SK-N-SH (cell line): ENCODE measurements at regions not wholly inside any gene's neighbourhood (a gene's known extent, or its start where the extent isn't known, plus 50 kb on each side); places are given as distances from the start of the nearest gene placed in this dataset.

Experiments
- CTCF ChIA-PET: fragments of 300-600, 350-600 bp; formaldehyde crosslinking; extraction: SDS; loops from one replicate; lab custom pipeline; 2021; lab: Yijun Ruan, JAX
- POLR2A ChIA-PET: fragments of 350-600 bp; sonication (Branson Sonifier 250); formaldehyde crosslinking; extraction: SDS; loops from one replicate; lab custom pipeline; 2020; ENCODE audit warnings: antibody characterized with exemption, inconsistent platforms; lab: Yijun Ruan, JAX
- DNase-seq: peaks from one replicate; pipeline ENCODE4 v3.0.0; 2012
- H2AFZ ChIP-seq: fragments of 200-600 bp; sonication (generic); 2 replicates; pipeline ENCODE4 v1.8.1; 2016; ENCODE audit warnings: antibody characterized with exemption, mild to moderate bottlenecking, low read depth
- H3F3A ChIP-seq: fragments of 200-600 bp; sonication (generic); replicated peaks from 2 replicates; pipeline ENCODE3; 2016; ENCODE audit warnings: antibody characterized with exemption, mild to moderate bottlenecking; ENCODE audit not compliant: insufficient read depth
- H3K27ac ChIP-seq, 2 experiments: fragments of 200-500 bp in 1 of 2; fragments of 200-600 bp in 1 of 2; sonication (Bioruptor generic) in 1 of 2; sonication (generic), shearing (Covaris generic) in 1 of 2; 2 replicates each; pipeline versions ENCODE4 v1.5.1 to v1.6.1; 2014 to 2016; ENCODE audit warnings: low read depth in 2 of 2, inconsistent platforms in 1 of 2, low read length in 1 of 2, mild to moderate bottlenecking in 1 of 2, mixed read lengths in 1 of 2
- H3K27me3 ChIP-seq: fragments of 200-600 bp; sonication (generic), shearing (Covaris generic); 2 replicates; pipeline ENCODE4 v1.6.1; 2016; ENCODE audit warnings: mixed run types; ENCODE audit not compliant: insufficient read depth
- H3K36me3 ChIP-seq, 2 experiments: fragments of 200-500 bp in 1 of 2; fragments of 200-600 bp in 1 of 2; sonication (Bioruptor generic) in 1 of 2; sonication (generic) in 1 of 2; replicated peaks in 1 of 2; 2 replicates each; pipeline versions ENCODE3 to v1.5.1; 2014 to 2016; ENCODE audit warnings: low read length in 1 of 2, mild to moderate bottlenecking in 1 of 2; ENCODE audit not compliant: insufficient read depth in 2 of 2, control insufficient read depth in 1 of 2
- H3K4me1 ChIP-seq, 2 experiments: fragments of 200-500 bp in 1 of 2; fragments of 200-600 bp in 1 of 2; sonication (Bioruptor generic) in 1 of 2; sonication (generic), shearing (Covaris generic) in 1 of 2; 2 replicates each; pipeline versions ENCODE4 v1.5.1 to v1.6.1; 2014 to 2016; ENCODE audit warnings: low read depth in 1 of 2, low read length in 1 of 2, mixed run types in 1 of 2; ENCODE audit not compliant: insufficient read depth in 2 of 2, control insufficient read depth in 1 of 2
- H3K4me2 ChIP-seq: fragments of 200-600 bp; sonication (generic), shearing (Covaris generic); 2 replicates; pipeline ENCODE4 v1.6.1; 2017; ENCODE audit warnings: mixed run types
- H3K4me3 ChIP-seq, 2 experiments: fragments of 200-500 bp in 1 of 2; fragments of 200-600 bp in 1 of 2; sonication (Bioruptor generic) in 1 of 2; sonication (generic), shearing (Covaris generic) in 1 of 2; 2 replicates each; pipeline versions ENCODE4 v1.5.1 to v1.8.1; 2014 to 2016; ENCODE audit warnings: low read depth in 2 of 2, inconsistent platforms in 1 of 2, low read length in 1 of 2, mild to moderate bottlenecking in 1 of 2, mixed read lengths in 1 of 2, moderate library complexity in 1 of 2
- H3K79me2 ChIP-seq: fragments of 200-600 bp; sonication (generic); 2 replicates; pipeline ENCODE4 v1.8.1; 2017; ENCODE audit warnings: mild to moderate bottlenecking; ENCODE audit not compliant: insufficient read depth
- H3K9ac ChIP-seq: fragments of 200-600 bp; sonication (generic); 2 replicates; pipeline ENCODE4 v1.6.1; 2017; ENCODE audit warnings: mixed run types
- H3K9me2 ChIP-seq: fragments of 200-600 bp; sonication (generic); 2 replicates; pipeline ENCODE4 v1.6.1; 2017; ENCODE audit warnings: mixed run types
- H3K9me3 ChIP-seq: fragments of 200-600 bp; sonication (generic); 2 replicates; pipeline ENCODE4 v1.6.1; 2017; ENCODE audit warnings: mixed run types, mild to moderate bottlenecking, moderate library complexity
- H4K20me1 ChIP-seq: fragments of 200-600 bp; sonication (generic); 2 replicates; pipeline ENCODE4 v1.6.1; 2017; ENCODE audit warnings: mild to moderate bottlenecking, mixed run types; ENCODE audit not compliant: insufficient read depth
- CHD2 ChIP-seq: fragments of 150-350 bp; IDR thresholded peaks from 2 replicates; pipeline ENCODE4 v1.6.1; 2018; ENCODE audit warnings: low read length; ENCODE audit not compliant: partially characterized antibody
- EP300 ChIP-seq, 2 experiments: IDR thresholded peaks; 2 replicates each; pipeline versions ENCODE4 v1.4.0 to v1.6.1; 2012; ENCODE audit warnings: borderline replicate concordance in 1 of 2, low read depth in 1 of 2, low read length in 1 of 2
- EZH2phosphoT487 ChIP-seq: fragments of 200-600 bp; sonication (generic); IDR thresholded peaks from 2 replicates; pipeline ENCODE4 v1.6.1; 2017; ENCODE audit warnings: low read depth, mixed run types, mild to moderate bottlenecking, antibody characterized with exemption, moderate library complexity, borderline replicate concordance
- FOSL2 ChIP-seq: IDR thresholded peaks from 2 replicates; pipeline ENCODE4 v1.4.0; 2012; ENCODE audit warnings: low read depth, mild to moderate bottlenecking, moderate library complexity, borderline replicate concordance
- GABPA ChIP-seq: IDR thresholded peaks from 2 replicates; pipeline ENCODE4 v1.4.0; 2012; ENCODE audit warnings: low read depth, mild to moderate bottlenecking
- GATA2 ChIP-seq: sonication (generic); formaldehyde crosslinking; IDR thresholded peaks from 2 replicates; pipeline ENCODE4 v1.5.0; 2020; ENCODE audit warnings: mild to moderate bottlenecking, missing genetic modification reagents
- JUND ChIP-seq: IDR thresholded peaks from 2 replicates; pipeline ENCODE4 v1.4.0; 2012
- MXI1 ChIP-seq: IDR thresholded peaks from 2 replicates; pipeline ENCODE4 v1.6.1; 2012; ENCODE audit warnings: mild to moderate bottlenecking, low read depth, low read length, improper control_type of control experiment
- NFIC ChIP-seq: IDR thresholded peaks from 2 replicates; pipeline ENCODE4 v1.4.0; 2012; ENCODE audit warnings: borderline replicate concordance
- NRF1 ChIP-seq: IDR thresholded peaks from 2 replicates; pipeline ENCODE4 v1.6.1; 2012; ENCODE audit warnings: low read depth, mild to moderate bottlenecking, low read length
- RAD21 ChIP-seq: IDR thresholded peaks from 2 replicates; pipeline ENCODE4 v1.6.1; 2012; ENCODE audit warnings: mild to moderate bottlenecking, low read length
- RCOR1 ChIP-seq: fragments of 150-350 bp; IDR thresholded peaks from 2 replicates; pipeline ENCODE4 v1.6.1; 2017; ENCODE audit warnings: antibody characterized with exemption, low read length
- TCF12 ChIP-seq: IDR thresholded peaks from 2 replicates; pipeline ENCODE4 v1.4.0; 2012
- TEAD4 ChIP-seq: IDR thresholded peaks from 2 replicates; pipeline ENCODE4 v1.4.0; 2012; ENCODE audit warnings: mild to moderate bottlenecking, borderline replicate concordance; ENCODE audit not compliant: insufficient read depth
- YY1 ChIP-seq: IDR thresholded peaks from 2 replicates; pipeline ENCODE4 v1.4.0; 2012; ENCODE audit warnings: low read depth, mild to moderate bottlenecking
- WGBS: methylation state at CpG from one replicate; pipeline ENCODE4 v1.1.6; 2017; ENCODE audit warnings: low lambda C conversion rate; 5-methylcytosine and 5-hydroxymethylcytosine counted together
- TF ChIP-seq, protein P1 (sequence below): IDR thresholded peaks from 2 replicates; pipeline ENCODE4 v1.4.0; 2012; ENCODE audit warnings: low read depth
- TF ChIP-seq, protein P2 (sequence below): IDR thresholded peaks from 2 replicates; pipeline ENCODE4; 2012
- TF ChIP-seq, protein P3 (sequence below): IDR thresholded peaks from 2 replicates; pipeline ENCODE4 v1.4.0; 2012; ENCODE audit warnings: low read depth, borderline replicate concordance
- TF ChIP-seq, protein P4 (sequence below): fragments of 150-350 bp; IDR thresholded peaks from 2 replicates; pipeline ENCODE4 v1.6.1; 2016; ENCODE audit warnings: mild to moderate bottlenecking, low read depth, low read length
- TF ChIP-seq, protein P5 (sequence below): IDR thresholded peaks from 2 replicates; pipeline ENCODE4 v1.4.0; 2012; ENCODE audit warnings: low read depth, borderline replicate concordance

DNA sequence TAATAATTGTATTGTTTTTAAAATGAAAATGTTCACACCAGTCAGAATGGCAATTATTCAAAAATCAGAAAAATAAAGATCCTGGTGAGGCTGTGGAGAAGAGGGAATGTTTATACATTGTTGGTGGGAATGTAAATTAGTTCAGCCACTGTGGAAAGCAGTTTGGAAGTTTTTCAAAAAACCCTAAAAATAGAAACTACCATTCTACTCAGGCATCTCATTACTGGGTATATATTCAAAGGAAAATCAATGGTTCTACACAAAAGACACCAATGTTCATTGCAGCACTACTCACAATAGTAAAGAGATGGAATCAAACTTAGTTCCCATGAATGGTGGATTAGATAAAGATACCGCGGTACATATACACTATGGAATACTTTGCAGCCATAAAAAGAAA, 461.5 kb upstream of the ADGRB3 start:
- Histone ChIP-seq H3K27me3 (no peaks in the 10 kb centered on the region), H3K4me3 (no peak overlapping the region), H3K4me1 (no peaks in the 10 kb centered on the region), H3K9me2 (no peaks in the 10 kb centered on the region), H3K79me2 (no peaks in the 10 kb centered on the region), H4K20me1 (no peaks in the 10 kb centered on the region), H3K36me3 (no peaks in the 10 kb centered on the region), H2AFZ (no peak overlapping the region), H3F3A (no peaks in the 10 kb centered on the region), H3K9ac (no peak overlapping the region), H3K4me2 (no peak overlapping the region), H3K9me3 (no peaks in the 10 kb centered on the region), H3K27ac (no peak overlapping the region)
- DNase-seq: no peak
- WGBS: 32% methylated on average over 2 of the region's 2 CpGs
- TF ChIP-seq, protein P1, sequence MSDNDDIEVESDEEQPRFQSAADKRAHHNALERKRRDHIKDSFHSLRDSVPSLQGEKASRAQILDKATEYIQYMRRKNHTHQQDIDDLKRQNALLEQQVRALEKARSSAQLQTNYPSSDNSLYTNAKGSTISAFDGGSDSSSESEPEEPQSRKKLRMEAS: no peak
- TF ChIP-seq, protein P2, sequence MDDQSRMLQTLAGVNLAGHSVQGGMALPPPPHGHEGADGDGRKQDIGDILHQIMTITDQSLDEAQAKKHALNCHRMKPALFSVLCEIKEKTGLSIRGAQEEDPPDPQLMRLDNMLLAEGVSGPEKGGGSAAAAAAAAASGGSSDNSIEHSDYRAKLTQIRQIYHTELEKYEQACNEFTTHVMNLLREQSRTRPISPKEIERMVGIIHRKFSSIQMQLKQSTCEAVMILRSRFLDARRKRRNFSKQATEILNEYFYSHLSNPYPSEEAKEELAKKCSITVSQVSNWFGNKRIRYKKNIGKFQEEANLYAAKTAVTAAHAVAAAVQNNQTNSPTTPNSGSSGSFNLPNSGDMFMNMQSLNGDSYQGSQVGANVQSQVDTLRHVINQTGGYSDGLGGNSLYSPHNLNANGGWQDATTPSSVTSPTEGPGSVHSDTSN: no peak
- CTCF ChIA-PET: no interaction called here
- POLR2A ChIA-PET: no interaction called here

DNA sequence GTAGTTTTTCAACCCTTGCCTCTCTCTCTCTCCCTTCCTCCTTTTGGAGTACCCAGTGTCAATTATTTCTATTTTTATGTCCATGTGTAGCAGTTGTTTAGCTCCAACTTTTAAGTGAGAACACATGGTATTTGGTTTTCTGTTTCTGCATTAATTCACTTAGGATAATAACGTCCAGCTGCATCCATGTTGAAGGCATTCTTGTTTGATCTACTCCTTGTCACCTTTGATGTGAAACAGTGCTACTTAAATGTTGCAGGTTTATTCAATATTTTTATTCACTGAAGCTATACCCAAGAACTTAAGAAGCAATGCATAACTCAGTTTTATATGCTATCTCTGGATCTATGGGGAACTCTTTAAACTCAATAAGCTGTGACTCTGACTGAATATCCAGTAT, 465.2 kb upstream of the ADGRB3 start:
- no peaks in the 10 kb centered on the region for H3K9me2 ChIP-seq
- POLR2A ChIA-PET: no interaction called here
- no peaks in the 10 kb centered on the region for H3K4me1 ChIP-seq
- no peak overlapping the region for H3K4me2 ChIP-seq
- WGBS: 13% methylated on average over 1 of the region's 1 CpG
- no peaks in the 10 kb centered on the region for H3K36me3 ChIP-seq
- CTCF ChIA-PET: no interaction called here
- H3K79me2 ChIP-seq: no peaks in the 10 kb centered on the region
- no peaks in the 10 kb centered on the region for H4K20me1 ChIP-seq
- no peak overlapping the region for H3K4me3 ChIP-seq
- H2AFZ ChIP-seq: no peak overlapping the region
- no peak for DNase-seq
- no peaks in the 10 kb centered on the region for H3K27me3 ChIP-seq
- TF ChIP-seq YY1 (no peak), EP300 (IDR thresholded peaks at IDR 0.05; ENCODE audit: borderline replicate concordance in 1 of 2, low read depth in 1 of 2, low read length in 1 of 2) (peak in 1 of 2 experiments; percentile 68; a peak in 2 of 4 replicates)
- H3K27ac ChIP-seq: no peak overlapping the region
- no peaks in the 10 kb centered on the region for H3F3A ChIP-seq
- H3K9me3 ChIP-seq: no peaks in the 10 kb centered on the region
- no peak overlapping the region for H3K9ac ChIP-seq

DNA sequence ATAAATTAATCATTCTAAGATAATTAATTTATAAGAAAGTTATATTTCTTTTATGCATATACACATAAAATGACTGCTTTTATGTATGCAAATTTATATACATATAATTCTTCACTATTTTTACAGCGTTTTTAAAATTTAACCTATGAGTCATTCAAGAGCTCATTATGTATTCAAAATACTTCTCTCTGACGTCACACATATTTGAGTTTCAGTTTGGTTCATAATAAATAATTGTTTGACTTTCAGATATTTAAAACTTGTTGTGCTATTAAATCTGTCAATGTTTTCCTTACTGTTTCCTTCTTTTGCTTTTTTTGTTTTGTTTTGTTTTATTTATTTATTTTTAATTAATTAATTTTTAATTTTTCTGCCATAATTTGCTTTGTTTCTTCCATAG, 467.5 kb upstream of the ADGRB3 start:
- ChIA-PET POLR2A (no interaction called here), CTCF (no interaction called here)
- Histone ChIP-seq H3K9ac (no peak overlapping the region), H3K9me3 (no peaks in the 10 kb centered on the region), H3K4me3 (no peak overlapping the region), H3K27ac (no peak overlapping the region), H3K79me2 (no peaks in the 10 kb centered on the region), H3K9me2 (no peaks in the 10 kb centered on the region), H3K36me3 (no peaks in the 10 kb centered on the region), H3K4me1 (no peaks in the 10 kb centered on the region), H3F3A (no peaks in the 10 kb centered on the region), H2AFZ (no peak overlapping the region), H3K27me3 (no peaks in the 10 kb centered on the region), H3K4me2 (no peak overlapping the region), H4K20me1 (no peaks in the 10 kb centered on the region)
- 23% methylated on average over 2 of the region's 2 CpGs for WGBS
- no peak for DNase-seq
- TF ChIP-seq RAD21 (no peak), TEAD4 (no peak), TCF12 (no peak), RCOR1 (no peak), FOSL2 (no peak), NRF1 (no peak), EZH2phosphoT487 (no peak), JUND (no peak), GABPA (no peak), CHD2 (no peak), GATA2 (CRISPR knock-in tag) (no peak), MXI1 (no peak), NFIC (no peak)
- TF ChIP-seq, protein P3, sequence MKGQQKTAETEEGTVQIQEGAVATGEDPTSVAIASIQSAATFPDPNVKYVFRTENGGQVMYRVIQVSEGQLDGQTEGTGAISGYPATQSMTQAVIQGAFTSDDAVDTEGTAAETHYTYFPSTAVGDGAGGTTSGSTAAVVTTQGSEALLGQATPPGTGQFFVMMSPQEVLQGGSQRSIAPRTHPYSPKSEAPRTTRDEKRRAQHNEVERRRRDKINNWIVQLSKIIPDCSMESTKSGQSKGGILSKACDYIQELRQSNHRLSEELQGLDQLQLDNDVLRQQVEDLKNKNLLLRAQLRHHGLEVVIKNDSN: no peak
- TF ChIP-seq, protein P4, sequence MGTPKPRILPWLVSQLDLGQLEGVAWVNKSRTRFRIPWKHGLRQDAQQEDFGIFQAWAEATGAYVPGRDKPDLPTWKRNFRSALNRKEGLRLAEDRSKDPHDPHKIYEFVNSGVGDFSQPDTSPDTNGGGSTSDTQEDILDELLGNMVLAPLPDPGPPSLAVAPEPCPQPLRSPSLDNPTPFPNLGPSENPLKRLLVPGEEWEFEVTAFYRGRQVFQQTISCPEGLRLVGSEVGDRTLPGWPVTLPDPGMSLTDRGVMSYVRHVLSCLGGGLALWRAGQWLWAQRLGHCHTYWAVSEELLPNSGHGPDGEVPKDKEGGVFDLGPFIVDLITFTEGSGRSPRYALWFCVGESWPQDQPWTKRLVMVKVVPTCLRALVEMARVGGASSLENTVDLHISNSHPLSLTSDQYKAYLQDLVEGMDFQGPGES: no peak
- TF ChIP-seq, protein P5, sequence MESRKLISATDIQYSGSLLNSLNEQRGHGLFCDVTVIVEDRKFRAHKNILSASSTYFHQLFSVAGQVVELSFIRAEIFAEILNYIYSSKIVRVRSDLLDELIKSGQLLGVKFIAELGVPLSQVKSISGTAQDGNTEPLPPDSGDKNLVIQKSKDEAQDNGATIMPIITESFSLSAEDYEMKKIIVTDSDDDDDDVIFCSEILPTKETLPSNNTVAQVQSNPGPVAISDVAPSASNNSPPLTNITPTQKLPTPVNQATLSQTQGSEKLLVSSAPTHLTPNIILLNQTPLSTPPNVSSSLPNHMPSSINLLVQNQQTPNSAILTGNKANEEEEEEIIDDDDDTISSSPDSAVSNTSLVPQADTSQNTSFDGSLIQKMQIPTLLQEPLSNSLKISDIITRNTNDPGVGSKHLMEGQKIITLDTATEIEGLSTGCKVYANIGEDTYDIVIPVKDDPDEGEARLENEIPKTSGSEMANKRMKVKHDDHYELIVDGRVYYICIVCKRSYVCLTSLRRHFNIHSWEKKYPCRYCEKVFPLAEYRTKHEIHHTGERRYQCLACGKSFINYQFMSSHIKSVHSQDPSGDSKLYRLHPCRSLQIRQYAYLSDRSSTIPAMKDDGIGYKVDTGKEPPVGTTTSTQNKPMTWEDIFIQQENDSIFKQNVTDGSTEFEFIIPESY: no peak
